GM23248 (cell line): ENCODE measurements at regions not wholly inside any gene's neighbourhood (a gene's known extent, or its start where the extent isn't known, plus 50 kb on each side); places are given as distances from the start of the nearest gene placed in this dataset.

Source experiments
- DNase-seq: peaks from one replicate; pipeline ENCODE4 v3.0.0-alpha.2; 2015
- H2AFZ ChIP-seq: fragments of 200-600 bp; sonication (generic); 2 replicates; pipeline ENCODE4 v1.6.1; 2016; ENCODE audit warnings: antibody characterized with exemption
- H3F3A ChIP-seq: fragments of 200-600 bp; sonication (generic); 2 replicates; pipeline ENCODE4 v1.6.1; 2016; ENCODE audit warnings: mild to moderate bottlenecking, antibody characterized with exemption, mixed run types; ENCODE audit not compliant: insufficient read depth
- H3K27ac ChIP-seq: fragments of 200-600 bp; sonication (generic); 2 replicates; pipeline ENCODE4 v1.5.1; 2016; ENCODE audit warnings: mild to moderate bottlenecking
- H3K27me3 ChIP-seq: fragments of 200-600 bp; sonication (generic); replicated peaks from 2 replicates; pipeline ENCODE4 v1.6.1; 2016; ENCODE audit warnings: mild to moderate bottlenecking; ENCODE audit not compliant: insufficient read depth
- H3K36me3 ChIP-seq: fragments of 200-600 bp; sonication (generic); 2 replicates; pipeline ENCODE4 v1.6.1; 2016; ENCODE audit warnings: low read depth, mild to moderate bottlenecking
- H3K4me1 ChIP-seq: fragments of 200-600 bp; sonication (generic); 2 replicates; pipeline ENCODE4 v1.6.1; 2016; ENCODE audit warnings: mild to moderate bottlenecking; ENCODE audit not compliant: insufficient read depth
- H3K4me2 ChIP-seq: fragments of 200-600 bp; sonication (generic); one replicate; pipeline ENCODE4 v1.6.1; 2016; ENCODE audit warnings: mild to moderate bottlenecking; ENCODE audit not compliant: unreplicated experiment
- H3K4me3 ChIP-seq: fragments of 200-600 bp; sonication (generic); 2 replicates; pipeline ENCODE4 v1.5.1; 2016; ENCODE audit warnings: mild to moderate bottlenecking
- H3K79me2 ChIP-seq: fragments of 200-600 bp; sonication (generic); 2 replicates; pipeline ENCODE4 v1.6.1; 2016; ENCODE audit warnings: mild to moderate bottlenecking; ENCODE audit not compliant: insufficient read depth
- H3K9ac ChIP-seq: fragments of 200-600 bp; sonication (generic); 2 replicates; pipeline ENCODE4 v1.6.1; 2016; ENCODE audit warnings: mild to moderate bottlenecking
- H3K9me2 ChIP-seq: fragments of 200-600 bp; sonication (generic); 2 replicates; pipeline ENCODE4 v1.6.1; 2016; ENCODE audit warnings: mixed run types, mild to moderate bottlenecking, moderate library complexity; ENCODE audit not compliant: insufficient read depth
- H3K9me3 ChIP-seq: fragments of 200-600 bp; sonication (generic); one replicate; pipeline ENCODE4 v1.6.1; 2017; ENCODE audit warnings: low read depth
- H4K20me1 ChIP-seq: fragments of 200-600 bp; sonication (generic); 2 replicates; pipeline ENCODE4 v1.6.0; 2016; ENCODE audit not compliant: insufficient read depth
- EZH2 ChIP-seq: fragments of 200-600 bp; sonication (generic); IDR thresholded peaks from 2 replicates; pipeline ENCODE4 v1.6.1; 2018; ENCODE audit warnings: antibody characterized with exemption, mild to moderate bottlenecking; ENCODE audit not compliant: insufficient read depth, poor library complexity, severe bottlenecking
- EZH2phosphoT487 ChIP-seq: fragments of 200-600 bp; sonication (generic); IDR thresholded peaks from 2 replicates; pipeline ENCODE4 v1.6.1; 2018; ENCODE audit warnings: antibody characterized with exemption, moderate library complexity, mild to moderate bottlenecking, low read depth; ENCODE audit not compliant: insufficient read depth
- whole genome bisulfite sequencing, 2 experiments: methylation state at CpG; one replicate each; pipeline ENCODE4 v1.1.6; 2015 to 2017; ENCODE audit warnings: low lambda C conversion rate in 2 of 2, low coverage in 1 of 2; ENCODE audit errors: missing lambda C conversion rate in 2 of 2; 5-methylcytosine and 5-hydroxymethylcytosine counted together
- in situ Hi-C: fragments of 300-500 bp; cut with MboI; formaldehyde crosslinking; loops from 2 replicates; pipeline ENCODE4 v1.15.0; 2020

DNA sequence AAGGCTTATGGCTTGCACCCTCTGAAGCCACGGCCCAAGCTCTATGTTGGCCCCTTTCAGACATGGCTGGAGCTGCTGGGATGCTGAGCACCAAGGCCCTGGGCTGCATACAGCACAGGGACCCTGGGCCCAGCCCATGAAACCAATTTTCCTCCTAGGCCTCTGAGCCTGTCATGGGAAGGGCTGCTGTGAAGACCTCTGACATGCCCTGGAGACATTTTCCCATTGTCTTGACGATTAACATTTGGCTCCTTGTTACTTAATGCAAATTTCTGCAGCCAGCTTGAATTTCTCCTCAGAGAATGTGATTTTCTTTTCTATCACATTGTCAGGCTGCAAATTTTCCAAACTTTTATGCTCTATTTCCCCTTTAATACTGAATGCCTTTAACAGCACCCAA lies 844.7 kb downstream of the PCDH18 start:
- Histone ChIP-seq H3K4me2 (no peak overlapping the region), H3K79me2 (no peaks in the 10 kb centered on the region), H3K4me1 (no peaks in the 10 kb centered on the region), H3K27me3 (no peaks in the 10 kb centered on the region), H3K36me3 (no peaks in the 10 kb centered on the region), H3K9me3 (no peaks in the 10 kb centered on the region), H3K9ac (no peak overlapping the region), H3K9me2 (no peaks in the 10 kb centered on the region), H3K27ac (no peak overlapping the region), H2AFZ (no peak overlapping the region), H3F3A (no peaks in the 10 kb centered on the region), H4K20me1 (no peaks in the 10 kb centered on the region), H3K4me3 (no peak overlapping the region)
- in situ Hi-C loops, result no loop called here
- no peak for DNase-seq
- TF ChIP-seq EZH2, result no peak
- WGBS, 2 experiments, result 15 to 22% methylated on average over 2 of the region's 2 CpGs

DNA sequence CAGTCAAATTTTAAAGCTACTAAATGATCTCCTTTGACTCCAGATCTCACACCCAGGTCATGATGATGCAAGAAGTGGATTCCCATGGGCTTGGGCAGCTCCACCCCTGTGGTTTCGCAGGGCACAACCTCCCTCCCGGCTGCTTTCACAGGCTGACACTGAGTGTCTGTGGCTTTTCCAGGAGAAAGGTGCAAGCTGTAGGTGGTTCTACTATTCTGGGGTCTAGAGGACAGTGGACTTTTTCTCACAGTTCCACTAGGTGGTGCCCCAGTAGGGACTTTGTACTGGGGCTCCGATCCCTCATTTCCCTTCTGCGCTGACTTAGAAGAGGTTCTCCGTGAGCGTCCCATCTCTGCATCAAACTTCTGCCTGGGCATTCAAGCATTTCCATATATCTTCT lies 845.2 kb downstream of the PCDH18 start:
- TF ChIP-seq EZH2phosphoT487 (no peak), EZH2 (no peak)
- no peak for DNase-seq
- H3K9me2 ChIP-seq, result no peaks in the 10 kb centered on the region
- no peaks in the 10 kb centered on the region for H3K27me3 ChIP-seq
- no peaks in the 10 kb centered on the region for H3K36me3 ChIP-seq
- no peaks in the 10 kb centered on the region for H4K20me1 ChIP-seq
- H3K4me2 ChIP-seq, result no peak overlapping the region
- no peaks in the 10 kb centered on the region for H3K4me1 ChIP-seq
- no peaks in the 10 kb centered on the region for H3F3A ChIP-seq
- no peaks in the 10 kb centered on the region for H3K9me3 ChIP-seq
- H3K4me3 ChIP-seq, result no peak overlapping the region
- no peak overlapping the region for H3K27ac ChIP-seq
- no peak overlapping the region for H2AFZ ChIP-seq
- in situ Hi-C loops, result no loop called here
- no peak overlapping the region for H3K9ac ChIP-seq
- no peaks in the 10 kb centered on the region for H3K79me2 ChIP-seq
- 54 to 57% methylated on average over 6 of the region's 6 CpGs for WGBS, 2 experiments

DNA sequence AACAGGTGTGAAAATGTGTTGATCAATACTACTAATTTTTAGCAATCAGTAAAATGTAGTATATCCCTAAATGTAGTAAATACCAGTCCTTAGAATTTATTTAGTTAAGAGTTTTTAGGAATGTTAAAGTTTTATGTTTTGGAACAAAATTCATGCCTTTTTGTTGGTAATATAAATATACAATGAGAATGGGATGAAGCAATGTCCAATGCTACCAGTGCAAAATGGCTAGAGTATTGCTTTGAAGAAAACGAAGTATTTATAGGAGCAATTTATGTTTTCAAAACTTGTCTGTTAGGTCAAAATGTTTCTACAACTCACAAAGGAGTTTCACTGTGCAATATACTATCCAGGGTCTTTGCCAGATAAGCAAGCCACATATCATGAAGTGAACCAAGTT lies 851.5 kb downstream of the PCDH18 start:
- H3K4me2 ChIP-seq, result no peak overlapping the region

DNA sequence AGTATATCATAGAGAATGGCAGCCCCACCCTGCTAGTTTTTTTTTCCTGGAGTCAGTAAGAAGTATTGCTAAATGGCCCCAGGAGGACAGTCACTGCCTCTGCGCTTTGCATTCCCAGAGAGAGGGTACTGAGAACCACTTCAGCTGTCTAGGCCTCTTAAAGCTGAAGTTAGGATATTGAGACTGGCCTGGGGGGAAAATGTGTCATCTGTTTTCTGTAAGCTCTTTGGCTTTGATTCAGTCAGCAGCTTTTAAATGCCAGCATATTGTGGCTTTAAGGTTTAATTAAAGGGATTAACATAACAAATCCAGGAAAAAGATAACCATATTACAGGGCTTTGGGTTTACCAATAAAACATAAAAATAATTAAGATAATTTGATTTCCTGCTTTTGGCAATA lies 852.0 kb downstream of the PCDH18 start:
- Histone ChIP-seq H4K20me1 (no peaks in the 10 kb centered on the region), H3K27me3 (no peaks in the 10 kb centered on the region), H3K79me2 (no peaks in the 10 kb centered on the region), H3K9ac (no peak overlapping the region), H2AFZ (no peak overlapping the region), H3K4me3 (no peak overlapping the region), H3K4me1 (no peaks in the 10 kb centered on the region), H3K4me2 (no peak overlapping the region), H3K36me3 (no peaks in the 10 kb centered on the region), H3F3A (no peaks in the 10 kb centered on the region), H3K9me3 (no peaks in the 10 kb centered on the region), H3K27ac (no peak overlapping the region), H3K9me2 (no peaks in the 10 kb centered on the region)
- 0 to 4% methylated on average over 1 of the region's 1 CpG for WGBS, 2 experiments
- in situ Hi-C loops, result no loop called here
- TF ChIP-seq EZH2phosphoT487 (no peak), EZH2 (no peak)
- no peak for DNase-seq

More for the DNA sequence above, 851.5 kb downstream of the PCDH18 start:
- Histone ChIP-seq H3K4me1 (no peaks in the 10 kb centered on the region), H3K9me3 (no peaks in the 10 kb centered on the region), H2AFZ (no peak overlapping the region), H3K27ac (no peak overlapping the region), H4K20me1 (no peaks in the 10 kb centered on the region), H3K79me2 (no peaks in the 10 kb centered on the region), H3K36me3 (no peaks in the 10 kb centered on the region), H3K9me2 (no peaks in the 10 kb centered on the region), H3K9ac (no peak overlapping the region), H3K4me3 (no peak overlapping the region), H3K27me3 (no peaks in the 10 kb centered on the region), H3F3A (no peaks in the 10 kb centered on the region)
- in situ Hi-C loops, result no loop called here
- 0% methylated on average over 1 of the region's 1 CpG for WGBS, 2 experiments
- no peak for TF ChIP-seq EZH2phosphoT487
- no peak for TF ChIP-seq EZH2
- no peak for DNase-seq

DNA sequence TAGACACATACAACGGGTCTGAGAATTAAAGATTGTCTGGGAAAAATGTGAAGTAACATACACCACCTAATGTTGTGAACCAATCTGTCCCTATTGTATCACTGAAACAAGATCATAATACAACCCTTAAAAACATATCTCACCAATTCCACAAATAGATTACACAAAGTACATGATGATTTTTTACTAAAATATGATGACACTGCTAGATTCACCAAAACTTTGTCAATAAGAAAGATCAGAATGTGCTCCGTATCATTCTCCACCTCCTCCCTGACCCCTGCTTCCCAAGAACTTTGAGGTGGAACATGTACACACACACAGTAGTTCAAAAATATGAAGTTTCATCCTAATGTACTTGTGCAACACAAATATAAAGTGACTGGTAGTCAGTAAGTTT lies 862.0 kb downstream of the PCDH18 start:
- H4K20me1 ChIP-seq, result no peaks in the 10 kb centered on the region
- no peaks in the 10 kb centered on the region for H3F3A ChIP-seq
- WGBS, 2 experiments, result 26 to 31% methylated on average over 2 of the region's 2 CpGs
- H2AFZ ChIP-seq, result no peak overlapping the region
- H3K27me3 ChIP-seq, result no peaks in the 10 kb centered on the region
- in situ Hi-C loops, result no loop called here
- H3K9me2 ChIP-seq, result no peaks in the 10 kb centered on the region
- no peak for DNase-seq
- no peaks in the 10 kb centered on the region for H3K4me1 ChIP-seq
- no peak overlapping the region for H3K4me2 ChIP-seq
- no peak overlapping the region for H3K9ac ChIP-seq
- H3K4me3 ChIP-seq, result no peak overlapping the region
- H3K27ac ChIP-seq, result no peak overlapping the region
- H3K9me3 ChIP-seq, result no peaks in the 10 kb centered on the region
- no peaks in the 10 kb centered on the region for H3K79me2 ChIP-seq
- no peaks in the 10 kb centered on the region for H3K36me3 ChIP-seq
- TF ChIP-seq EZH2phosphoT487 (no peak), EZH2 (no peak)
